ENCODE measurements at regions not wholly inside any gene's neighbourhood (a gene's known extent, or its start where the extent isn't known, plus 50 kb on each side); places are given as distances from the start of the nearest gene placed in this dataset.

DNA sequence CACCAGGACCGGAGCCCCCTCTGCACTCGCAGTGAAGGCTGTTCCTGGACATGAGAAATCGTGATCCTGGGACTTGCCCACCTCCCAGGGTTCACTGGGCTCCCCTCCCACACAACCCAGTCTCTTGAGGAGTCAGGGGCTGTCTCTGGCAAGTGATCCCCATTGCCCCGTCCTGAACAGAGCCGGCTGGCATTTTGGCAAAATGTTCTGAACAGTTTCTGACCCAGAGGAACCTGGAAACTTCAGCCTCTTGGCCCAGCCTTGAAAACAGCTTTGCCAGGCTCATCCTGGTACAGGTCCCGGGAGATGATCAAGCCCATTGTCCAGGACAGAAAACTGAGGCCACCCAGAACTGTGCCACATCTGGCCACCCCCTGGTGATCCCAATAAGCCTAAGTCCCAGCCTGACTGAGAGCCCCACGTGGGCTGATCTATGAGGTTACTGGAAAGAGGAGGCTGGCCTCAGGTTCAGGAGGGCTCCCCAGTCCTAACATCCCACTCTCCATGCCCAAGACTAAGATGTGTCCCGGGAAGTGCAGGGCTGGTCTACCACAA, 115.7 kb downstream of the OAT start:
- DNase-seq: no peak

DNA sequence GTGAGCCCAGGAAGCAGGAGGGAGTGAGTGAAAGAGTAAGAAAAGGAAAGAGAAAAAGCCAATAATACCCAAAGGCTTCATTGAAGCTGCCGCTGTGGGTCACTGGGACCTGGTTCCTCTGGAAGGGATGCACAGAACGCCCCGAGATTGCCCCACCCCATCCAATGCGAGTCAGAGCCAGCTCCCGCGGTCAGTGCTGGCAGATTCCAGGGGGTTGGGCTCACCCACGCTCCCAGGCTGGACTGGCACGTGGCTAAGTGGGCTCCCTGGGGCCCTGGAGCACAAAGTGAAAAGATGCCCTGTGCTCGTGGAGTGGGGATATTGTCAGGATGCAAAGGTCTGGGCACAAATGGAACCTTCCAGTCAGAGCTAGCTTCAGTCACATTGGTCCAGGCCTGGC, 117.0 kb downstream of the OAT start:
- no peak for DNase-seq

DNA sequence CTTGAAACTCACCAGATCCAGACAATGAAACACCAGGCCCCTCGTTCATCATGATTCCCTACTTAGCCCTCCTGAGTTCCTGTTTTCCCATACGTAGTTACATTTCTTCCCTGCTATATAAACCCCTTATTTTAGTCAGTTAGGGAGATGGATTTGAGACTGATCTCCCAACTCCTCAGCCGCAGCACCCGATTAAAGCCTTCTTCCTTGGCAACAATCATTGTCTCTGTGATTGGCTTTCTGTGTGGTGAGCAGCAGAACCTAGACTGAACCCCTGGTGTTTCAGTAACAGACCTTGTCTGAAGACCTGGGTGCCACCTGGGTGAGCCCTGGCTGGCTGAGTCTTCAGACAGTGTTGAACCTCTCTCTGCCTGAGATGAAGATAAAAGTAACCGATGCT, 118.0 kb downstream of the OAT start:
- no peak for DNase-seq

DNA sequence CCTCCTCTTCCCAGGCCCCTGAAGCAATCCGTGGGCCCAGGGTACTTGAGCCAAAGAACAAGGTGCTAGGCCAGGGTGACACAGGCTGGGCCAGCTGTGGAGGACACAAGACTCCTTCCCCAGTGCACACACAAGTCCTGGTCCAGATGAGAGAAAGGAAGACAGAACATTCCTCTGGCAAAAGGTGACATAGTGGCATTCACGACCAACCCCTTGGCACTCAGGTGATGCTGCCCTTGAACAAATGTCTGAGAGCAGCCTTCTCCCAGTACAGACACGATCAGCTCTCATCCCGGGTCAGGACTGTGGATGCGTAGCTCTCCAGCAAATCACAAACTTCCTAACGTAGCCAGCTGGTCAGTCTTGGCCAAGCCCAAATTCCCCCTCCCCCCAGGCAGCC, 118.5 kb downstream of the OAT start:
- no peak for DNase-seq

DNA sequence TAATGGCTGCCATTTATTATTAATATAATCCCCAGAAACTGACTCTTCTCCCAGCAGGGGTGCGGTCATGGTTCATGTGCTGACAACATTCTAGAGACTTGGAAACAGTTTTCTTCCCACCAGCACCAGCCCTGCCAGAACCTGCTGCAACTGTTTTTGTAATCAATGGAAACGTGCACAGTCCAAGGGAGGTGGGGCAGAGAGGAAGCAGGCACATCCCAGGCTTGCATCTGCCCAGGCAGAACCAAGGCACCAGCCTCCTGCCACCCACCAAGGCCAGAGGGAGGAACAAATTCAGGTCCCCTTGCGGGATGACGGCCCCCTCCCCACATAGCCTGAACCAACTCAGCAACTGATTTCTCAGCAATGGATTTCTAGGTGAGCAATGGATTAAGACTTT, 119.0 kb downstream of the OAT start:
- no peak for DNase-seq

DNA sequence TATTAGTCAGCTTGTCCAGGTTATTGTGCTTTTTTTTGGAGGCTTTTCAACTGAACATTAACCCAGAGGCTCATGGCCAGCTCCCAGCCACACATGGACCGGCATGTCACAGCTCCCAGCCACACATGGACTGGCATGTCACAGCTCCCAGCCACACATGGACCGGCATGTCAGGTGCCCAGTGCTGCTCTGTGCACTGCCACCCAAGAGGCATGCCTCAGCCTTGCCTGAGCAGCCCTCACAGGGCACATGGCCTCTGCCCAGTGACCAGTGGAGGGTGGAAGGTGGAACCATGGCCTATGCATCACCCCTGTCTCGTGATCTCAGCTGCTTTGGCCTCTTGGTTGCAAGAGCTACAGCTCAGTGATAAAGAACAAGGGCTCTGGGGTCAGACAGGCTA, 119.8 kb downstream of the OAT start:
- no peak for DNase-seq

DNA sequence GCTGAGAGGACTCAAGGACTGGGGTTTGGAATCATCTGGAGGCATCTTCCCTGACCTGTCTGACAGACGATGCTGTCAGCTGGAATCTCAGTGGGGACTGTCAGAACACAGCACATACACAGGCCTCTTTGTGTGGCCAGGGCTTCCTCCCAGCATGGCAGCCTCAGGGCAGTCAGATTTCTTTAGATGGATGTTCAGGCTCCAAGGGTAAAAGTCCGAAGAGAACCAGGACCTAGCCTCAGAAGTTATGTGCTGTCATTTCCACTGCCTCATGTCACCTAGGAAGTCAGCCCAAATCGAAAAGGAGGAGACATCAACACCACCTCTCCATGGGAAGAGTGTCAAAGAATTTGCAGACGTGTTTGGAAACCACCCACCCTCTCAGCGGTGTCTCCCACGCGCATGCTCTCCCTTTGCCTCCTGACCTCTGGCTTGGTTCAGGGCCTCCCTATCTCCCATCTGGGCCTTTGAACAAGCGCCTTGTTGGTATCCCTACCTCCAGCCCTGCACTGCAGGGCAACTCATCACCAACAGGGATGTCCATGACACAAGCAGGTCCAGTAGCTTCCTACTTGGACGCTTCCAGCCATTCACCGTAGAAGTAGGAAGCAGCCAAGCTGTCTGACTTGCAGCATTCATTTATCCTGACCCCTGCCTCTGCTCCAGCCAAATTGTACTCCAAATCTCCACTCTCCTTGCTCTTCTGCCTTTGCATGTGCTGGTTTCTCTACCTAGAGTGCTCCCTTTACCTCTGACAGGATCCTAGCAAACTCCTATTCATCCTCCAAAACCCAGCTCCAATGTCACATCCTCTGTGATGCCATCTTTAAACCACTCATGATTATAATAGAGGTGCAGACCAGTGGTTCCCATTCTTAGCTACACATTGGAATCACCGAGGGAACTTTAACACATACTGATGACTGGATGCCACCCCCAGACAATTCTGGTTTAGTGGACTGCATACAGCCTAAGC, 121.6 kb downstream of the OAT start:
- no peak for DNase-seq

- no peak for DNase-seq
These were observed 122.5 kb downstream of the OAT start for GRCh38 chr10:124296121-124296812.

DNA sequence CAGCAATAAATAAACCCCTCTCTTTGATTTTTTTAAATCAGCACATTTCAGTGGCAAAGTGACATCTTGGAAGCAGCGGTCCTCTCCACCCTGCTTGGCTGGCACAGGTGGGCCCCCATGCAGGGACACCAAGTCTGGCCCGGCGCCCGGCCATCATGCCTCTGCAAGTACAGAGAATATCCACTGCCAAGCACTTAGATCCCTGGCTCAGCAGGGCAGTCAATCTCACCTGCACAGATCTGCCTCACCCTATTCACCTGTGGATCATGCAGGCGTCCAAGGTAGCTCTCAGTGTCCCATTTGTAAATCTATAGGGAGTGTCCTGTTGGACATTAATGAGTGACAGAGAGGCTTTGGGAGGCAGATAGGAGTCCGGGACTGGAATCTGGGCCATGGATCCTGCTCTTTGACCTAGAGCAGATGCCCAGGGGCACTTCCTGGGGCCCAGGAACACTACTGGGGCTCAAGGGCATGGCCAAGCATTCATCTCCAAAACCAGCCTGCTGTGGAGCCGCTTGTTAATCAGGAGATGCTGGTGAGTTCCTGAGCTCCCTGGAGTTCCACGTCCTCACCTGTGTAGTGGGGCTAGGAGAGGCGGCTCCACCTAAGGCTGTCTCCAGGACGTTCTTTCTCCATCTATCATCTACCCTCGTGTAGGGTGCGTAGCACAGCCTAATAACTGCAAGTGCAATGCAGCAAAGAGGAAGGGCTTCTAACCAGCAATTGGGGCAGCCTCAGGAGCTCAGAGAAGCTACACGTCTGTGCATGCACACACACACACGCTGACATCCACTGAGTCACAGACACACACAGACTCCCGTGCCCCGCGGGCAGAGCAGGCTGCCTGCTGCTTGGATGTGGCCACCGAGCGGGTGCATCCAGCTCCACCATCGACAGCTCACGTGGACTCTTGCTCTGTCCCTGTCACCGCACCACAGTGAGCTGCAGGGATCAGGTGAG, 123.6 kb downstream of the OAT start:
- no peak for DNase-seq

DNA sequence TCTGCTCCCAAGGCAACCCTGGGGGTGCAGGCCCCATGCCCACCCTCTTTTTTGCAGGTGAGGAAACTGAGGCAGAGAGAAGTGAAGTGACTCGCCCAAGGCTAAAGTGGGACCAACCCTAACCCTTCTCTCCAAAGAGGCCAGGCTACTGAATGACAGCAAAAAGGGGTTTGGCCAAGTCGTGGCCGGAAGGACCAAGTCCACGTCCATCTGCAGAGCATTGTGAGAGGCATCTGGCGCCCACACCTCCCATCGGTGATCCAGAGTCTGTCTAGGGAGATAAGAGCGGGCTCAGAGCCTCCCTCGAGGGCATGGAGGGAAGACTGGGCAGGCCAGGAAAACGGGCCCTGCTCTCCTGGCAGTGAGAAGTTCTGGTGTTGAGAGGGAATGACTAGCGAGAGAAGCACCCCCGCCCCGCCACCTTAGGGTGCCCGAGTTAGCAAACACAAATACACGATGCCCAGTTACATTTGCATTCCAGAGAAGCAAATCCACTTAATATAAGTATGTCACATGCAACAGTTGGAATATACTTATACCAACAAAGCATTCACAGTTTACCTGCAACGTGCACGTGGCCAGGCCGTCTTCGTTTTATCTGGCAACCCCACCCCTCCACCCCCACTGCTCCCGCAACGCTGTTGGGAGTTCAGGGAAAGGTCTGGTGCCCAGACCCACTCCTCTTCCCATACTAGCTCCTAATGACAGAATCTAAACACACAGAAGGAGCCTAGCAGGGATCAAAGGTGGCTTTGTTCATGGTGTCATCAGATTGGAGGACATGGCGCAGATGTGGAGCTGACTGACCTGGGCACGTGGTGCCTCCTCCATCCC, 124.9 kb downstream of the OAT start:
- DNase-seq: no peak

GRCh38 chr10:124292911-124293615, 125.7 kb downstream of the OAT start:
- DNase-seq: no peak

DNA sequence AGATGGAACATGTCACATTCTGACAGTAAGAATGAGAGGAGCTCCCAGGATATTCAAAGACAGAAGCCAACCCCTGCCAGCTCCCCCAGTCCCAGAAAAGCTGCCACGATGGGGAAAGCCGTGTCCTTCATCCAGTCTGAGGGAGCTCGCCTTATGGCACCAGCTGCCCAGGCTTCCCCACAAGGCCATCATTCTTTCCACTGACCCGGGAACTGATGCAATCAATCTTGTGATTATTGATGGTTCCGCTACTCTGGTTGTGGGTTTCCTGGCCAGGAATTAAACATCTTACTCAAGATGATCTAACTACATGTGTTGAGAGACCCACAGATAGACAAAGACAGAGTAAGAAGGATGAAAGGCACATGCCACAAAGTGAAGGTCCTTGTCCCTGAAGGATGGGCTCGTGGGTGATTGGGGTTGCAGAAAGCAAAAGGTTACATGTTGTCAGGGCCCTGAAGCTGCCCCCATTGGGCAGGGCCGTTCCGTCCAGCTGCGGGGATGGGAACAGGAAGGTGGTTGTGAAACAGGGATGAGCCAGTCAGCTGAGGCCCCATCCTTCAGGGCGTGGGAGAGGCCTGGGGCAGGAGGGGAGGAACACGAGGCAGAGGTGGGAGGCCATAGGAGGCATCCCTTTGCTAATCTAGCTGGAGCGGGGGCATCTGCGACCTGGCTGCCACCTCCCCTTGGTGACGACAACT, 127.6 kb downstream of the OAT start:
- DNase-seq: no peak

GRCh38 chr10:124289851-124290795, 128.6 kb downstream of the OAT start:
- no peak for DNase-seq

DNA sequence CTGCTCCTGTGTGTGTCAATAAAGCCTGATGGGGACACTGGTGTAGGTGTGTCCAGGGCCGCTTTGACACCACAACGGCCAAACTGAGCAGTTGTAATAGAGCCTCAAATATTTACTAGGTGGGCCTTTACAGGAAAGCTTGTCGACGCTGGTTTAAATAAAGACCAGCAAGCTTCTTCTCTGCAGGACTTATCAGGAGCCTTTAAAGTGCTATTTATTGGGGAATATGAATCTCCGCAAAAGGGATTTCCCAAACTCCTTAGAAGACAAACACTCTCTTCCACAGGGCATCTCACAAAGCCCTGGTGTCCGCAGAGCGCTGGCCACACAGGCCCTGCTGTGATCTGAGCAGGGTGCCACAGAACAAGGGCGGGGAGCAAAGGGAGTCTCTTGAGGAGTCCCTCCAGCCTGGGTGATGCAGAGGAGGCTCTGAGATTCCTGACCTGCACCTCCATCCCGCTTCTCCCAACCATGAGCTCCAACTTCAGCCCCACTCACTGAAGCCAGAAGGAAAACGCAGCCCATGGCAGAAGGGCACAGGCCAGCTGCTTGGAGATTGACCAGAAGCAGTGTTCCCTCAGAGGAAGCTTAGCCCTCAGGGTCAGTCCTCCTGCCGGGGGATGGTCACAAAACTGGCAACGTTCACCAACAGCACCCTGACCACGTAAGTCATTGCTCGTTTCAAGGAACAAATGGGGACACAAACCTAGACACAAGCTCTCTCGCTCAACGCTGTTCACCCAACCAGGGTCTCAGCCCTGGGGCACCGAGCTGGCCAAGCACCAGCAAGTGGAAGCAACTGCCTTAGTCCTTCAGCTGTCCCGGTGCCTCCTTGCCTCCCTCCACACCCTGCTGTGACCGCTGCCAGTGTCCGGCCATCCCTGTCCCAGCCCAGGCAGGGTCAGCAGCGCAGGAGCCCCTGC, 129.5 kb downstream of the OAT start:
- no peak for DNase-seq

- no peak for DNase-seq
These were observed 130.2 kb downstream of the OAT start for GRCh38 chr10:124288486-124288885.

- no peak for DNase-seq
These were observed 130.9 kb downstream of the OAT start for GRCh38 chr10:124287791-124288190.

DNA sequence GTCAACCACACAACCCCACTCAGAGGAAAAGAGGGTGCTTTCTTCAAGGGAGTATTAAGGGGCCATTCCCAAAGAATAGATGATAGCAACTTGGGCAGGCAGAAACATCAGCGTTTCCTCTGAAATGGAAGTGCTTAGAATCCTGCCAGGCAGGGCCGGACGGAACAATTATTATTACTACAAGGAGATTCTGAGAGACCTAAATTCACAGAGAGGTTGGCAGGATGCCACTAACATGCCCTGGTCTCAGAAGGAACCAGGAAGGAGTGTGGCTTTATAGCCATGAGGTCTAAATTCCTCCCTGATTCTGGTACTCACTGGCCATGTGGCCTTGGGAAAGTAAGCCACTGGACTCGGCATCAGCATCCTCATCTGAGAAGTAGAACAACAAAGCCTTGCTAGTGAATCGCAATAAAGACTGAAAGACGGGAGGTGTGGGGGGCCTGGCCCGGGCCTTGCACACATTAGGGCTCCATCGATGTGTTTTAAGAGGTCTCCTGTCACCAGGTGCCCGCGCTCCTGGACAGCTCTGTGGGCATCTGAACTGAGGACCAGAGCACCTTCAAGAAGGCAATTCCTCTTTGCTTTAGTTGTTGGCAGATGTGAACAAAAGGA, 131.5 kb downstream of the OAT start:
- no peak for DNase-seq

GRCh38 chr10:124286621-124287020, 132.1 kb downstream of the OAT start:
- DNase-seq: no peak
